IMR-90 (cell line): ENCODE measurements at regions not wholly inside any gene's neighbourhood (a gene's known extent, or its start where the extent isn't known, plus 50 kb on each side); places are given as distances from the start of the nearest gene placed in this dataset.

Source experiments
- ATAC-seq: fragments of 200-7000 bp; cut with Tn5 transposase; 2 replicates; pipeline ENCODE4 v1.9.1; 2020; ENCODE audit warnings: low read depth, mild to moderate bottlenecking, moderate library complexity
- BruUV-seq: library from RNA; stranded (reverse); fragments of 400-500 nt; replicated peaks from 2 replicates; lab custom pipeline; 2021; lab: Mats Ljungman, UMichigan
- CTCF ChIA-PET: fragments of 300-600 bp; formaldehyde crosslinking; extraction: SDS; loops from one replicate; lab custom pipeline; 2021; ENCODE audit warnings: antibody characterized with exemption; lab: Yijun Ruan, JAX
- POLR2A ChIA-PET: fragments of 300-600 bp; sonication (Branson Sonifier 250); formaldehyde crosslinking; loops from one replicate; lab custom pipeline; 2022; ENCODE audit warnings: antibody characterized with exemption; ENCODE audit not compliant: unreplicated experiment; lab: Charles Lee
- DNase-seq: peaks from one replicate; pipeline ENCODE4 v3.0.0; 2013
- H2AFZ ChIP-seq: replicated peaks from 2 replicates; pipeline ENCODE3; 2013; ENCODE audit warnings: low read length, mild to moderate bottlenecking; ENCODE audit not compliant: poor library complexity
- H2AK5ac ChIP-seq: 2 replicates; pipeline ENCODE4 v1.6.1; 2013; ENCODE audit warnings: low read depth, low read length, inconsistent platforms
- H2AK9ac ChIP-seq: replicated peaks from 2 replicates; pipeline ENCODE3; 2013; ENCODE audit warnings: mild to moderate bottlenecking, low read depth, low read length, moderate library complexity; ENCODE audit not compliant: poor library complexity
- H2BK120ac ChIP-seq: 2 replicates; pipeline ENCODE4 v1.6.1; 2013; ENCODE audit warnings: low read depth, low read length, inconsistent platforms
- H2BK15ac ChIP-seq: 3 replicates; pipeline ENCODE4 v1.6.1; 2013; ENCODE audit warnings: low read depth, low read length, inconsistent platforms
- H2BK20ac ChIP-seq: 2 replicates; pipeline ENCODE4 v1.6.1; 2013; ENCODE audit warnings: low read depth, mild to moderate bottlenecking, inconsistent platforms, low read length, moderate library complexity
- H2BK5ac ChIP-seq: 2 replicates; pipeline ENCODE4 v1.6.1; 2013; ENCODE audit warnings: mild to moderate bottlenecking, low read depth, low read length, inconsistent platforms; ENCODE audit not compliant: poor library complexity, severe bottlenecking
- H3K14ac ChIP-seq: replicated peaks from 2 replicates; pipeline ENCODE4 v1.6.1; 2013; ENCODE audit warnings: low read depth, low read length, inconsistent platforms
- H3K18ac ChIP-seq: 2 replicates; pipeline ENCODE4 v1.6.1; 2013; ENCODE audit warnings: low read depth, low read length, control low read depth
- H3K23ac ChIP-seq: 2 replicates; pipeline ENCODE4 v1.6.1; 2013; ENCODE audit warnings: low read depth, low read length, inconsistent platforms
- H3K27ac ChIP-seq: 2 replicates; pipeline ENCODE4 v1.5.1; 2013; ENCODE audit warnings: mild to moderate bottlenecking, control low read depth, low read length; ENCODE audit not compliant: insufficient read depth
- H3K27me3 ChIP-seq: 2 replicates; pipeline ENCODE4 v1.6.1; 2013; ENCODE audit warnings: low read length; ENCODE audit not compliant: control insufficient read depth, insufficient read depth
- H3K36me3 ChIP-seq: 2 replicates; pipeline ENCODE4 v1.6.1; 2013; ENCODE audit warnings: low read length, mixed read lengths; ENCODE audit not compliant: control insufficient read depth, insufficient read depth
- H3K4ac ChIP-seq: 2 replicates; pipeline ENCODE4 v1.6.1; 2013; ENCODE audit warnings: low read depth, low read length, inconsistent platforms
- H3K4me1 ChIP-seq: 2 replicates; pipeline ENCODE4 v1.6.1; 2013; ENCODE audit warnings: low read length, mixed read lengths; ENCODE audit not compliant: control insufficient read depth, insufficient read depth
- H3K4me2 ChIP-seq: 2 replicates; pipeline ENCODE4 v1.6.1; 2013; ENCODE audit warnings: low read depth, mild to moderate bottlenecking, control low read depth, low read length, moderate library complexity
- H3K4me3 ChIP-seq: 2 replicates; pipeline ENCODE4 v1.5.1; 2013; ENCODE audit warnings: low read depth, mild to moderate bottlenecking, control low read depth, low read length, moderate library complexity; ENCODE audit not compliant: insufficient read depth
- H3K56ac ChIP-seq: 2 replicates; pipeline ENCODE4 v1.6.1; 2013; ENCODE audit warnings: low read length, inconsistent platforms; ENCODE audit not compliant: insufficient read depth; ENCODE audit errors: extremely low read depth
- H3K79me1 ChIP-seq, 2 experiments: 2 replicates each; pipeline ENCODE4 v1.6.1; 2013; ENCODE audit warnings: low read length in 2 of 2, inconsistent platforms in 1 of 2, low read depth in 1 of 2
- H3K9ac ChIP-seq: 2 replicates; pipeline ENCODE4 v1.6.1; 2013; ENCODE audit warnings: low read depth, low read length, control low read depth
- H3K9me1 ChIP-seq: 2 replicates; pipeline ENCODE4 v1.6.1; 2013; ENCODE audit warnings: low read length, inconsistent platforms; ENCODE audit not compliant: insufficient read depth
- H3K9me3 ChIP-seq: 2 replicates; pipeline ENCODE4 v1.6.1; 2013; ENCODE audit warnings: low read length; ENCODE audit not compliant: control insufficient read depth, insufficient read depth
- H4K20me1 ChIP-seq: 2 replicates; pipeline ENCODE4 v1.6.1; 2013; ENCODE audit warnings: low read length, inconsistent platforms; ENCODE audit not compliant: insufficient read depth
- H4K5ac ChIP-seq: 2 replicates; pipeline ENCODE4 v1.6.1; 2013; ENCODE audit warnings: mild to moderate bottlenecking, low read depth, low read length, control low read depth
- H4K8ac ChIP-seq, 2 experiments: 2 replicates each; pipeline ENCODE4 v1.6.1; 2013; ENCODE audit warnings: low read depth in 2 of 2, low read length in 2 of 2, control low read depth in 1 of 2, inconsistent platforms in 1 of 2
- H4K91ac ChIP-seq: 2 replicates; pipeline ENCODE4 v1.6.1; 2013; ENCODE audit warnings: low read depth, low read length, inconsistent platforms; ENCODE audit not compliant: insufficient read depth
- CTCF ChIP-seq: conservative IDR thresholded peaks from 2 replicates; pipeline ENCODE4 v1.5.1; 2012; ENCODE audit warnings: mild to moderate bottlenecking, low read depth, low read length, improper control_type of control experiment
- RAD21 ChIP-seq: IDR thresholded peaks from 2 replicates; pipeline ENCODE4 v1.6.1; 2012; ENCODE audit warnings: low read length, improper control_type of control experiment
- WGBS, 2 experiments: methylation state at CpG; one replicate each; pipeline versions ENCODE4 v1.1.5 to v1.1.7; 2013; ENCODE audit warnings: missing lambda C conversion rate in 2 of 2; ENCODE audit not compliant: insufficient read length in 1 of 2; ENCODE audit errors: extremely low coverage in 2 of 2; 5-methylcytosine and 5-hydroxymethylcytosine counted together
- dilution Hi-C: fragments of 300-500 bp; cut with HindIII; formaldehyde crosslinking; loops from one replicate; pipeline ENCODE4 v1.14.3; 2018; ENCODE audit warnings: low sequenced_read_pairs; ENCODE audit not compliant: unreplicated experiment
- in situ Hi-C: fragments of 300-500 bp; cut with MboI; formaldehyde crosslinking; loops from 3 replicates; pipeline ENCODE4 v1.14.3; 2019; ENCODE audit warnings: low sequenced_read_pairs, inconsistent platforms, mixed read lengths
- intact Hi-C: fragments of 100-400 bp; cut with micrococcal nuclease; formaldehyde crosslinking; loops from 2 replicates; pipeline ENCODE4 v1.10.0; 2022

GRCh38 chr18:39972521-39972920 is 1982.5 kb upstream of the PIK3C3 start:
- TF ChIP-seq CTCF (no peak), RAD21 (no peak)

More at GRCh38 chr18:39972521-39972920, 1982.5 kb upstream of the PIK3C3 start:
- Histone ChIP-seq H2BK20ac (no peak overlapping the region), H2BK15ac (no peak overlapping the region), H2BK120ac (no peak overlapping the region), H4K8ac (no peak overlapping the region), H2BK5ac (no peak overlapping the region), H3K9me3 (no peaks in the 10 kb centered on the region), H4K91ac (no peak overlapping the region), H3K4ac (no peak overlapping the region), H3K27me3 (no peaks in the 10 kb centered on the region), H3K9ac (no peak overlapping the region), H4K5ac (no peak overlapping the region), H4K20me1 (no peaks in the 10 kb centered on the region), H3K9me1 (no peaks in the 10 kb centered on the region), H3K79me1 (no peaks in the 10 kb centered on the region), H3K14ac (no peak overlapping the region), H3K23ac (no peak overlapping the region), H2AK9ac (no peak overlapping the region), H3K4me3 (no peak overlapping the region), H3K36me3 (no peaks in the 10 kb centered on the region), H3K56ac (no peak overlapping the region), H2AK5ac (no peak overlapping the region), H3K4me1 (no peaks in the 10 kb centered on the region), H3K18ac (no peak overlapping the region), H3K27ac (no peak overlapping the region), H2AFZ (no peak overlapping the region), H3K4me2 (no peak overlapping the region)
- BruUV-seq: no TSS peak
- ATAC-seq: no peak
- no peak for DNase-seq
- dilution Hi-C loops: no loop called here
- POLR2A ChIA-PET: no interaction called here
- WGBS, 2 experiments: no CpG with 5 or more reads among the region's 3 CpGs
- CTCF ChIA-PET: no interaction called here
- intact Hi-C loops: no loop called here
- in situ Hi-C loops: no loop called here
